Stimulated activated naive B cell treated with anti-CD40 and anti-IgM and Interleukin-4, amounts not matched to agents 10 μg/mL and 1 μg/mL and 100 μg/mL, for 72 hours (primary cell): ENCODE measurements at regions not wholly inside any gene's neighbourhood (a gene's known extent, or its start where the extent isn't known, plus 50 kb on each side); places are given as distances from the start of the nearest gene placed in this dataset.
"Not testable (repeated sequence)": the region's sequence is repeated elsewhere in the genome, so short reads cannot be mapped to it uniquely, and the experiment has no call there.

Experiments
- ATAC-seq, 2 donors: fragments of 150-1000 bp; cut with Tn5 transposase; replicated peaks; 2 replicates each; pipeline ENCODE4 v1.10.0; 2021; ENCODE audit warnings: moderate library complexity in 1 of 2
- DNase-seq: peaks from one replicate; pipeline ENCODE4 v3.0.0; 2021
- H3K27ac Mint-ChIP-seq: one replicate; pipeline ENCODE4 v1.8.0; 2022; ENCODE audit warnings: mild to moderate bottlenecking, mixed read lengths
- H3K27me3 Mint-ChIP-seq, 2 donors: one replicate each; pipeline ENCODE4 v1.8.0; 2022; ENCODE audit warnings: mixed read lengths in 2 of 2
- H3K36me3 Mint-ChIP-seq, 2 donors: one replicate each; pipeline ENCODE4 v1.8.0; 2022; ENCODE audit warnings: mixed read lengths in 2 of 2, mild to moderate bottlenecking in 1 of 2
- H3K4me1 Mint-ChIP-seq, 2 donors: one replicate each; pipeline ENCODE4 v1.8.0; 2022; ENCODE audit warnings: mixed read lengths in 2 of 2, mild to moderate bottlenecking in 1 of 2
- H3K4me3 Mint-ChIP-seq, 2 donors: one replicate each; pipeline ENCODE4 v1.8.0; 2022; ENCODE audit warnings: mild to moderate bottlenecking in 2 of 2, mixed read lengths in 2 of 2, moderate library complexity in 1 of 2
- H3K9me3 Mint-ChIP-seq, 2 donors: one replicate each; pipeline ENCODE4 v1.8.0; 2022; ENCODE audit warnings: mixed read lengths in 2 of 2, mild to moderate bottlenecking in 1 of 2

DNA sequence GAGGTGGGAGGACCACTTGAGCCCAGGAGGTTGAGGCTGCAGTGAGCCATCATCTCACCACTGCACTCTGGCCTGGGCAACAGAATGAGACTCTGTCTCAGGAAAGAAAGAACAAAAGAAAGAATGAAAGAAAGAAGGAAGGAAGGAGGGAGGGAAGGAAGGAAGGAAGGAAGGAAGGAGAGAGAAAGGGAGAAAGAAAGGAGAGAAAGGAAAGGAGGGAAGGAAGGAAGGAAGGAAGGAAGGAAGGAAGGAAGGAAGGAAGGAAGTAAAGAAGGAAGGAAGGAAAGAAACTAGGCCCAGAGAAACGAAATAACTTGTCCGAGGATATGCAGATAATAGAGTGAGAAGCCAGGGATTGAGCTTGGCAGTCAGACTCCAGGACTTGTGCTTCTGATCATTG is 102.1 kb downstream of the SKIDA1 start:
- Mint-ChIP-seq H3K4me3 (no peak overlapping the region), H3K36me3 (no peaks in the 10 kb centered on the region), H3K9me3 (peaks cover 4 to 9% of the 10 kb centered on the region in 2 donors), H3K4me1 (no peaks in the 10 kb centered on the region), H3K27me3 (no peaks in the 10 kb centered on the region), H3K27ac (no peak overlapping the region)
- no peak for DNase-seq
- no peak for ATAC-seq

DNA sequence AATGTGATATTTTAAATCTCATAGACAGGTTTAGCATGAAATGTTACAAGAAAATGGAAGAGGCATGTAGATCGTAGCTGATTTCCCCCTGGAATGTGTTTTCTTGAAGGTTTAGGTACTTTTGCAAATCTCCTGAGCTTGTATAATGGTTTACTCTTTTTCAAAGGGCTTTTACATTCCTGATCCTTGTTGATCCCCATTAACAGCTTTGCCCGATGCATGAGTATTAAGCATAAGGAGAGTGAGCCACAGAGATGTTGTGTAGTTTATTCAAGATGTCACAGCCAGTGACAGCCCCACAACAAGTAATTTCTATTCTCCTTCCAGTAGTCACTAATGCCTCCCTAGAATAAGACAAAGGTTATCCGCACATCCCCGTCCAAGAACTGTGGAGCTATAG is 103.7 kb downstream of the SKIDA1 start:
- Mint-ChIP-seq H3K9me3 (no peaks in the 10 kb centered on the region), H3K4me1 (no peaks in the 10 kb centered on the region), H3K36me3 (no peaks in the 10 kb centered on the region), H3K27me3 (no peaks in the 10 kb centered on the region), H3K27ac (no peak overlapping the region), H3K4me3 (no peak overlapping the region)
- ATAC-seq (no peak), DNase-seq (no peak)

DNA sequence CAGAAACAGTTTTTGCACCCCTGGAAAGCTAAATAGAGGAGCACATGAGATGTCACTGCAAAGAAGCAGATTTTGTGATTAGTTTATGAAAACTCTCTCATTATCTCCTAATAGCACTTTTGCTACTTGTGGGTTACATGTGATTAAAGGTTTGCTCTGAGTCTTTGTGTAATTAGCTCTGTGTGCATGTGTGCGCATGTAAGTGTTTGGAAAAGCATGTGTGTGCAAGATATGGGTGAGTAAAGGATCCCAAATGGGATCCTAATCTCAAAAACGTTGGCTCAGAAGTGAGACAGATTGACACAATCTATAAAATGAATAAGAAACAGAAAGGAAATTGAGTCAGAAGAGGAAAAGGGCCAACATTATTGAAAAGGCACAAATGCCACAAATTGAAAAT is 104.5 kb downstream of the SKIDA1 start:
- H3K36me3 Mint-ChIP-seq, result no peaks in the 10 kb centered on the region
- H3K9me3 Mint-ChIP-seq, result no peaks in the 10 kb centered on the region
- no peak overlapping the region for H3K27ac Mint-ChIP-seq
- DNase-seq (no peak), ATAC-seq (no peak)
- H3K4me3 Mint-ChIP-seq, result no peak overlapping the region
- no peaks in the 10 kb centered on the region for H3K27me3 Mint-ChIP-seq
- no peaks in the 10 kb centered on the region for H3K4me1 Mint-ChIP-seq

DNA sequence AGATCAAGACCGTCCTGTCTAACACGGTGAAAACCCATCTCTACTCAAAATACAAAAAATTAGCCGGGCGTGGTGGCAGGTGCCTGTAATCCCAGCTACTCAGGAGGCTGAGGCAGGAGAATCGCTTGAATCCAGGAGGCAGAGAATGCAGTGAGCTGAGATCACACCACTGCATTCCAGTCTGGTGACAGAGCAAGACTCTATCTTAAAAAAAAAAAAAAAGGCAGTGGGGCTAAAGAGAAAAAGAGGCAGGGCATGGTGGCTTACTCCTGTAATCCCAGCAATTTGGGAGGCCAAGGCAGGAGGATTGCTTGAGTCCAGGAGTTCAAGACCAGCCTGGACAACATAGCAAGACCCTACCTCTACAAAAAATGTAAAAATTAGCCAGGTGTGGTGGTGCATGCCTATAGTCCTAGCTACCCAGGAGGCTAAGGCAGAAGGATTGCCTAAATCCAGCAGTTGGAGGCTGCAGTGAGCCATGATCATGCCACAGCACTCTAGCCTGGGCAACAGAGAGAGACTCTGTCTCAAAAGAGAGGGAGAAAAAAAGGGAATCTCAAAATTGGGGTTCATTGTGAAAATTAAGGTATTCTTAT is 106.4 kb downstream of the SKIDA1 start:
- H3K4me3 Mint-ChIP-seq, H3K27me3 Mint-ChIP-seq, H3K27ac Mint-ChIP-seq: not testable (repeated sequence)

DNA sequence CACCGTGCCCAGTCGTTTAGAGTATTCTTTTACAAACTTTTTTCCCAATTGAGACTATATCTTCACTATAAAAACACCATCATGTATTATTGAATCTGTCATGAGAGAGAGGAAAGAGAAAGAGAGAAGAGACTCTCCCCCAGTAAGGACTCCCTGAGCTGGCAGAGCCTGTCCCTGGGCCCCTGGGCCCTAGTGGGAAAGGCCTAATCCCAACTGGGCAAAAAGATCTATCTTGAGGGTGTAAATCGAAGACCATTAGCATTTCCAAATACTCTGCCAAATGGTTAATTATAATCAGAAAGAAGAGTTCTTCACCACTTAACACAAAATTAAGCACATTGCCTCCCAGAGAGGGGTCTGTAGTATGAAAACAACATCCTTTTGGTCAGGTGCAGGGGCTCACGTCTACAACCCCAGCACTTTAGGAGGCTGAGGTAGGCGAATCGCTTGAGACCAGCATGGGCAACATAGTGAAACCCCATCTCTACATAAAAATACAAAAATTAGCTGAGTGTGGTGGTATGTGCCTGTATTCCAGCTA is 108.2 kb downstream of the SKIDA1 start:
- no peak overlapping the region for H3K4me3 Mint-ChIP-seq
- no peaks in the 10 kb centered on the region for H3K36me3 Mint-ChIP-seq
- peaks cover 0 to 4% of the 10 kb centered on the region in 2 donors for H3K27me3 Mint-ChIP-seq
- DNase-seq, result no peak
- no peak for ATAC-seq
- no peaks in the 10 kb centered on the region for H3K9me3 Mint-ChIP-seq
- H3K27ac Mint-ChIP-seq, result no peak overlapping the region
- no peaks in the 10 kb centered on the region for H3K4me1 Mint-ChIP-seq

More for the DNA sequence above, 106.4 kb downstream of the SKIDA1 start:
- DNase-seq, H3K9me3 Mint-ChIP-seq, ATAC-seq, H3K4me1 Mint-ChIP-seq, H3K36me3 Mint-ChIP-seq: not testable (repeated sequence)

DNA sequence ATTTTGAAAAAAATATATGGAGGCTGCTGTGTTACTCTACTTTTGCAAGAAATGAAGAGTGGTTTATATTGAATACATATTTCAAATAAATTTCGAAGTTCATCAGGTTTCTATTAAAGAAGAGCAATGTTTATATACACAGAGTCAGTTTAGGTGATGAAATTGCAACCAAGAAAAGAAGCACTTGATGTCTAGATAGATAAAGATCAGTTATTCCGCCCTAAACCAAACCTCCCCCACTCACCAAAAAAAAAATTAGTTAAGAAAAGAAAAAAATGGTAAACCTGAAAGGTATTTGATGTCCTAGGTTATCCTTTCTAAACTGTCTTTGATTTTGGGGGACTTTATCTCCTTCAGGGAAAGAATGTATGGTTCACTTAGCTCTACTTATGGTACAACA is 111.8 kb downstream of the SKIDA1 start:
- Mint-ChIP-seq H3K9me3 (no peaks in the 10 kb centered on the region), H3K4me3 (no peak overlapping the region), H3K27me3 (peaks cover 16 to 18% of the 10 kb centered on the region in 2 donors), H3K4me1 (no peaks in the 10 kb centered on the region), H3K36me3 (no peaks in the 10 kb centered on the region), H3K27ac (no peak overlapping the region)
- ATAC-seq, result no peak
- DNase-seq, result no peak

DNA sequence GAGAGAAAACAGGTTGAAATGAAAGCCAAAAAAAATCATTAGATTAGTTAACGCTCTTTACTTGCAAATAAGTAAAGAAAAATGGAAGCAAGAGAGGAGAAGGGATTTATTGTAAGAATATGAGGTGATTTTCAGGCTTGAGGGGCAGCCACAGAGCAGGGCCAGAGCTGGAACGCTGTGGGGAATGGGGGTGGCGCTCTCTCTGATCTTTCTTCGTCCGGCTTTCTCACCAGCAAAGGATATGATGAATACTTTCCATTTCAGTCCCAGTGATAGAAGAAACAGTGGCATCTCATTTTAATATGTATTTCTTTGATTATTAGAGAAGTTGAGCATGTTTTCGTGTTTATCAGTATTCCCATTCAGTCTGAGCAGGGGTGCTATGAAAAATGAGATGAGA is 112.2 kb downstream of the SKIDA1 start:
- H3K4me3 Mint-ChIP-seq, result no peak overlapping the region

DNA sequence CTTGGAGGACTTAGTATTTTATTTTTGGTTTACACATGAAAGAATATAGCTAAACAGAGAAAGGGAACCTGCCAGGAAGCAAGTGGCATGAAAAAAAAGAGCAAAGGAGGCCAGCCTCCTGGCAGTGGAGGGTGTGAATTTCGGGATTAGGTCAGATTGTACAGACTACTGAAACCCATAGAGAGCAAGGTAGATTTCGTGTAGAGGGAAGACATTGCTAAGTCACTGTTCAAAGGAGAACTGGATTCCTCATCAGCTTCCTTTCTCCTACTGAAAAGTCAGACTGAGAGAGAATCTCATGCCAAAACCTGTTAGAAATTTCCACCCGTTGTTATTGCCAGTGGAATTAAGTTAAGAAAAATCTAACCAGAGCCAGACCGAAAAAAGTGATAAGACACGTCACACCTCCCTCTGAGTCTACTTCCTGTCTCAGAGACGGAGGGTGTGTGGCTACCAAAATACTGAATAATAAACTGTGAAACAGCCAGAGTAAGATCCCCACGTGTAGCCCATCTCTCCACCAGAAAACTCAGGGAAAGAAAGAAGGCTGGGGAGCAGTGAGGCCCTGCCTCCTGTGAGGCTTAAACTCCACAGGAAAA is 118.8 kb downstream of the SKIDA1 start:
- no peaks in the 10 kb centered on the region for H3K9me3 Mint-ChIP-seq
- no peaks in the 10 kb centered on the region for H3K36me3 Mint-ChIP-seq
- DNase-seq (no peak), ATAC-seq (no peak)
- no peak overlapping the region for H3K4me3 Mint-ChIP-seq
- no peaks in the 10 kb centered on the region for H3K4me1 Mint-ChIP-seq
- H3K27me3 Mint-ChIP-seq, result peaks cover 10 to 21% of the 10 kb centered on the region in 2 donors
- H3K27ac Mint-ChIP-seq, result no peak overlapping the region

More for the DNA sequence above, 112.2 kb downstream of the SKIDA1 start:
- no peaks in the 10 kb centered on the region for H3K36me3 Mint-ChIP-seq
- no peak for DNase-seq
- ATAC-seq, result no peak
- H3K4me1 Mint-ChIP-seq, result no peaks in the 10 kb centered on the region
- H3K27ac Mint-ChIP-seq, result no peak overlapping the region
- peaks cover 16 to 18% of the 10 kb centered on the region in 2 donors for H3K27me3 Mint-ChIP-seq
- H3K9me3 Mint-ChIP-seq, result no peaks in the 10 kb centered on the region

DNA sequence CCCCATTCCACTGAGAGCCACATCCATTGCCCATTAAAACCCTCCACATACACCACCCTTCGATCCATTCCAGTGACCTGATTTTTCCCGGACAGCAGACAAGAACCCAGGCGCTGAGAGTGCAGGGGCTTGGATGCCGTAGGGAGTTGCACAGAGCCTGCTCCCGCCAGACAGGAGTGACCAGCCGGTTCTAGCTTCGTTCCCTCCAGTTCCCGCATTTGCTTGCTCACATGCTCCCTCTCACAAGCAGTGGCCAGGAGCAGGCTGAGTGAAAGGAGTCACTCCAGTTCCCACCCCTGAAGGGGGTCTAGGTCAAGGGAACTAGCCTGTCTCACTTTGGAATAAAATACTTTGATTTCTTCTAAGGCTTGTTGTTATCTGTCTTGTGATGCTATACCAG is 119.5 kb downstream of the SKIDA1 start:
- no peak overlapping the region for H3K27ac Mint-ChIP-seq
- ATAC-seq, result no peak

DNA sequence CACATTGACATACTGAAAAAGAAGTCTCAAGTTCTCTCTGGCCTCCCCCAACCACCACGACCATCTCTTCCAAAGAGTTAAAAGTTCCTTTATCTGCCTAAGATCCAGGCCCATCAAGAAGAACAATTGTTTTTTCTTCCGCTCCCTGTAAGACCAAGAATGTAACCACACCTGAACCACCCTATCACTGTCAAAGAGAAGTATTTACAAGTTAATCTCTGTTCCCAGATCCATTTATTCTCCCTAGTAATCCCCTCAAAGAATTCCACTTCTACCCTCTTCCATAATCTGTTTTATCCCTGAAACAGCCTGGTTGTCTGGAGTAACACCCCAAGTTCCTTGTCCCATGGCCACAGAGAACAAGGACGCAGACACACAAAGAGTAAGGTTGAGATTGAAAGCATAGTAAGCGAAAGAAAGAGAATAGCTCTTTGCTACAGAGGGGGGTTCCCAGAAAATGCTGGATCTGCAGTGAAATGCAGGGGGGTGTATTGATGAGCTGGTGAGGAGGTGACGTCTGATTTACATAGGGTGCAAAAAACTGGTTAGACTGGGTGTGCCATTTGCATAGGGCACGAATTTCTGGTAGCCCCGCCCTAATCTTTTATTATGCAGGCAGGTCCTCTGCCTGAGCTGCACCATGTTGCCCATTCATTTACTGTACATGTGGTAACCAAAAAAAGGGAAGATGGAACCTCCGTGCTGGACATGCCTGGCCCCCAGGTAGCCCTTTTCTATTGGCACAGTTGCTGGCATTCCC is 122.0 kb downstream of the SKIDA1 start:
- no peak for DNase-seq
- no peaks in the 10 kb centered on the region for H3K36me3 Mint-ChIP-seq
- no peak for ATAC-seq

More for the DNA sequence above, 119.5 kb downstream of the SKIDA1 start:
- no peak overlapping the region for H3K4me3 Mint-ChIP-seq
- no peaks in the 10 kb centered on the region for H3K9me3 Mint-ChIP-seq
- H3K36me3 Mint-ChIP-seq, result no peaks in the 10 kb centered on the region
- DNase-seq, result no peak
- H3K27me3 Mint-ChIP-seq, result peaks cover 9 to 18% of the 10 kb centered on the region in 2 donors
- peaks cover 0 to 5% of the 10 kb centered on the region in 2 donors for H3K4me1 Mint-ChIP-seq

DNA sequence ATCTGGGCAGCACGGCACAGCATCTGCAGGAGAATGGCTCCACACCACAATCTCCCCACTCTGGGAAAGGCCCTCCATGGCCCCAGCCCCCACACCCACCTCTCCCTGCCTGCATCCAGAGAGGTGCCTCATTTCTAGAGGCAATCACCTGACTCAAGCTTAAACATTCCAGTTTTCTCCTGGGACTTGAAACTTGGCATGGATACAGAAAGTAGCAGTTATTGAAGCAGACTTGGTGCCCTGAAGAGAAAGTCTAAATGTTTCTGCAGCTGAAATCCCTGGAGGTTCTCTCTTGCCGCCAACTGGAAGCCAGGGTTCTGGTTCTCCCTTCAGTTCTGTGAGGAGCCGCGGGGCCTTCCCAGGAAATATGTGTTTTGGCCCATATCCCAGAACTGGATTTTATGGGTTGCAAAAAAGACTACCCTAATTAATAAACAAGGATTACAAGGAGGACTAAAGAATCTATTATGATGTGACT is 122.8 kb downstream of the SKIDA1 start:
- peaks cover under 1 to 8% of the 10 kb centered on the region in 2 donors for H3K27me3 Mint-ChIP-seq
- H3K36me3 Mint-ChIP-seq, result no peaks in the 10 kb centered on the region
- H3K4me1 Mint-ChIP-seq, result peaks cover 0 to 5% of the 10 kb centered on the region in 2 donors
- ATAC-seq (no peak), DNase-seq (no peak)
- H3K4me3 Mint-ChIP-seq, result no peak overlapping the region
- H3K27ac Mint-ChIP-seq, result no peak overlapping the region
- no peaks in the 10 kb centered on the region for H3K9me3 Mint-ChIP-seq

More for the DNA sequence above, 122.0 kb downstream of the SKIDA1 start:
- Mint-ChIP-seq H3K9me3 (no peaks in the 10 kb centered on the region), H3K4me1 (peaks cover 0 to 5% of the 10 kb centered on the region in 2 donors), H3K27me3 (peaks cover 0 to 6% of the 10 kb centered on the region in 2 donors), H3K4me3 (no peak overlapping the region), H3K27ac (no peak overlapping the region)

DNA sequence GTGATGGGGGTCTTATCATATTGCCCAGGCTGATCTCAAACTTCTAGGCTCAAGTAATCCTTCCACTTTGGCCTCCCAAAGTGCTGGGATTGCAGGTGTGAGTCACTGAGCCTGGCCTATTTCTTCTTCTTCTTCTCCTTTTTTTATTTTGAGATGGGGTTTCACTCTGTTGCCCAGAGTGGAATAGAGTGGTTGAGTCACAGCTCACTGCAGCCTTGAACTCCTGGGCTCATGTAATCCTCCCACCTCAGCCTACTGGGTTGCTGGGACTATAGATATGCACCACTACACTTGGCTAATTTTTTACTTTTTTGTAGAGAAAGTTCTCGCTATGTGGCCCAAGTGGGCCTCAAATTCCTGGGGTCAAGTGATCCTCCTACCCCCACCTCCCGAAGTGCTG is 124.3 kb downstream of the SKIDA1 start:
- Mint-ChIP-seq H3K4me3 (no peak overlapping the region), H3K4me1 (peaks cover 0 to 5% of the 10 kb centered on the region in 2 donors), H3K9me3 (no peaks in the 10 kb centered on the region), H3K27me3 (peaks cover 5 to 11% of the 10 kb centered on the region in 2 donors), H3K36me3 (no peaks in the 10 kb centered on the region), H3K27ac (no peak overlapping the region)
- no peak for DNase-seq
- peak in 1 of 2 donors; percentile 22 for ATAC-seq

DNA sequence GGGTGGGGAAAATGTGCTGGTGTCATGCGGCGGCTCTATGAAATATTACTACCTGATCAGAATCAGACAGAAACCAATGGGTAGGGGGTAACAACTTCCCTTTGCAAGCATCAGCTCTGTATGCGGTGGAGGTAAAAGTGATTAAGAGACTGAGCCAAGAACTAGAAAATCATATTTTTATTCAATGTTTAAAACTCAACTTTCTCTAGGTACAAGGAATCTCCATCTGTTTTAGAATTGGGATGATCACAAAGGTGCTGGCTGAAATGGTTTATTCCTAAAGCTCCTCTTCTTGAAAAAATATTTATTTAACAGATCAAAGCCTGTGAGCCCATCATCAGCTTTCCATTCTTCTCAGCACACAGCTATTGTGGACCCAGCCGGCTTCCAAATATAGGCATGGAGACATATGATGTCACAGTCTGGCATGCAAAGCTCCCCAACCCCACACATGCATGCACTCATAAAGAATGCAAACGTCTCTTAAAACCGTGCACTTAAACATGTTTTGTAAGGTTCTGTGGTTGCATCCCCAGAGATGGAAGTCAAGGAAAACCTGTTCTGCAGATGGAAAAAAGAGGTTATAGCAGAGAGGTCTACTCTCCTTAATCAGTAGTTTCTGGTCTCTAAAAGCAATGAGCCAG is 126.0 kb downstream of the SKIDA1 start:
- Mint-ChIP-seq H3K27ac (no peak overlapping the region), H3K27me3 (peaks cover 5% of the 10 kb centered on the region in 2 donors), H3K4me1 (peaks cover 0 to 5% of the 10 kb centered on the region in 2 donors), H3K9me3 (peaks cover 2 to 4% of the 10 kb centered on the region in 2 donors), H3K36me3 (no peaks in the 10 kb centered on the region), H3K4me3 (no peak overlapping the region)
- DNase-seq (no peak), ATAC-seq (no peak)

DNA sequence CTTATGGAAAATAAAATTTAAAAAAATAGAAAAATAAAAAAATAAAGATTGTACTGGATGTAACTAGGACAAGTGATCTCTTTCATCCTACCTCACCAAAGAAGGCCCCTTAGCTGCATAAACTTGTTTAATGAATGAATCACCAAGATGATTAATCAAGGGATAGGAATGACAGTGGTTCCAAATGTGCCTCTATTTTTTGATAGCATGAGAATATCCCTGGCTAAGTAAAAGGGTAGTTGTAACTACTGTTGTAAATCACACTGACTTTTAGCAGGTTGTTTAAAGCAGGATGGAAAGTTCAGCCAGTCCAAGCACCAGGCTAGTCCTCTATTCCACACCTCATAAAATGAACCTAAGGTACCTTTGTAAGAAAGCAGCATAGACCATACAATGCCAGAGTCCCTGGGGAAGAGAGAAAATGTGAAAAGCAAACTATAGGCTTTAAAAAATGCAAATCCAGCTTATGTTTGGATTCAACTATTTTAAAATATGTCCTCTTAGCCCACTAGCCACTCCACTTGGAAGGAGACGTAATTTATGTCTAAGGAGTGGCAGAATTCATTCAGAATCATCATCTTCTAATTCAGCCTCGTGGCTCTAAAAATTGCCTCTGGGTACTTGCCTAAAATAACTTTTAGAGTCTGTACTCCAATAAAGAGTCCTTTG is 126.8 kb downstream of the SKIDA1 start:
- no peak overlapping the region for H3K27ac Mint-ChIP-seq
- H3K36me3 Mint-ChIP-seq, result no peaks in the 10 kb centered on the region
- no peak for ATAC-seq
- peaks cover 5% of the 10 kb centered on the region in 2 donors for H3K27me3 Mint-ChIP-seq
- DNase-seq, result no peak
- no peak overlapping the region for H3K4me3 Mint-ChIP-seq
- H3K4me1 Mint-ChIP-seq, result peaks cover 0 to 5% of the 10 kb centered on the region in 2 donors
- H3K9me3 Mint-ChIP-seq, result peaks cover 2 to 4% of the 10 kb centered on the region in 2 donors
